Duodenal mucosa (tissue), 2 donors: ENCODE measurements at regions not wholly inside any gene's neighbourhood (a gene's known extent, or its start where the extent isn't known, plus 50 kb on each side); places are given as distances from the start of the nearest gene placed in this dataset.

Source experiments
- H3K27ac ChIP-seq: one replicate; pipeline ENCODE4 v1.7.0; 2013; ENCODE audit warnings: low read depth, low read length
- H3K27me3 ChIP-seq, 2 donors: one replicate each; pipeline ENCODE4 v1.7.0; 2013; ENCODE audit warnings: low read length in 2 of 2, control low read depth in 1 of 2; ENCODE audit not compliant: insufficient read depth in 2 of 2, control insufficient read depth in 1 of 2
- H3K36me3 ChIP-seq, 2 donors: one replicate each; pipeline ENCODE4 v1.7.0; 2013; ENCODE audit warnings: low read length in 2 of 2, control low read depth in 1 of 2; ENCODE audit not compliant: insufficient read depth in 2 of 2, control insufficient read depth in 1 of 2
- H3K4me1 ChIP-seq, 2 donors: one replicate each; pipeline ENCODE4 v1.7.0; 2013; ENCODE audit warnings: low read length in 2 of 2, control low read depth in 1 of 2; ENCODE audit not compliant: insufficient read depth in 2 of 2, control insufficient read depth in 1 of 2
- H3K4me3 ChIP-seq, 2 donors: one replicate each; pipeline ENCODE4 v1.7.0; 2013; ENCODE audit warnings: low read length in 2 of 2, low read depth in 1 of 2
- H3K9ac ChIP-seq, 2 donors: one replicate each; pipeline ENCODE4 v1.7.0; 2013; ENCODE audit warnings: low read length in 2 of 2, low read depth in 1 of 2
- H3K9me3 ChIP-seq, 2 donors: one replicate each; pipeline ENCODE4 v1.7.0; 2013; ENCODE audit warnings: low read length in 2 of 2, control low read depth in 1 of 2; ENCODE audit not compliant: control insufficient read depth in 1 of 2

DNA sequence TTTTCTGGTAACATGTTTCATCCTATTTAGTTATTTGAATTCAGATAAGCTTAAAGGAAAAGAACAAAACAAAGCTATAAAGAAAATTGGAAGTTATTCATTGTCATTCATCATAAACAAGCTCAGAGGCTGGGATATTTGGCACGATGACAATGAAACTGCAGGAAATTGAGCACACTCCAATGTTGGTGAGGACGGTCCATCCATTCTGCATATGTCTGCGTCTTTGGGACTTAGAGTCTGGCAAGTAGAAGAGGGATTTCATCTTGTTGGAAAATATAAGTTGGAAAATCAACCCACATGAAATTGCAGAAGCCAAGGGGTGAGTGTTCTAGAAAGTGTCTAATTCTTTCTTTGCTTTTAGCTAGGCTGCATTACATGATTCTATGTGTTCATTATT, 78.4 kb downstream of the HDGFL1 start:
- no peak overlapping the region for H3K9ac ChIP-seq
- H3K4me3 ChIP-seq, result no peak overlapping the region
- H3K27me3 ChIP-seq, result no peaks in the 10 kb centered on the region
- H3K36me3 ChIP-seq, result no peaks in the 10 kb centered on the region
- no peaks in the 10 kb centered on the region for H3K9me3 ChIP-seq
- no peak overlapping the region for H3K27ac ChIP-seq
- H3K4me1 ChIP-seq, result no peaks in the 10 kb centered on the region

DNA sequence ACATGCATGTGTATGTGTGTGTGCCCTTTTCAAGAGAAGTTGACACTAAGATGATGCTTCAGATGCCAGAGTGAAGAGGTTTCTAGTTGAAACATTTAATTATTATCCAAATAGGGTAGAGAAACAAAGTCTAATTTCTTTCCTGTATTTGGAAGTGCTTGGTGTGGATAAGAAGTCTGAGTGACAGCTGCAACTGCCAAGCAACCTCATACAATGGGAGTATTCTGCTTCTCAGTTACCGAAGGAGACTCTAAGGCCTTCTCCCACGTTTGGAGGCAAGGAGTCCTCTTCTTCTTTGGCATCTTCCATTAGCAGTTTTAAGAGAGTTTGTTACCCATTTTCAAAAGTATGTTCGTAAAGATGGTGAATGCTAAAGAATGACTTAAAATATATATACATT, 82.4 kb downstream of the HDGFL1 start:
- Histone ChIP-seq H3K9ac (no peak overlapping the region), H3K27me3 (no peaks in the 10 kb centered on the region), H3K36me3 (no peaks in the 10 kb centered on the region), H3K27ac (no peak overlapping the region), H3K9me3 (no peaks in the 10 kb centered on the region), H3K4me3 (no peak overlapping the region), H3K4me1 (peaks cover 0 to 3% of the 10 kb centered on the region in 2 donors)

GRCh38 chr6:22653980-22654610, 84.7 kb downstream of the HDGFL1 start:
- no peak overlapping the region for H3K4me3 ChIP-seq

GRCh38 chr6:22656706-22657351, 87.5 kb downstream of the HDGFL1 start:
- no peak overlapping the region for H3K9ac ChIP-seq
- H3K4me1 ChIP-seq, result peaks cover 12 to 17% of the 10 kb centered on the region in 2 donors
- H3K27me3 ChIP-seq, result no peaks in the 10 kb centered on the region
- H3K9me3 ChIP-seq, result no peaks in the 10 kb centered on the region
- no peak overlapping the region for H3K4me3 ChIP-seq
- no peaks in the 10 kb centered on the region for H3K36me3 ChIP-seq
- no peak overlapping the region for H3K27ac ChIP-seq

More at GRCh38 chr6:22653980-22654610, 84.7 kb downstream of the HDGFL1 start:
- Histone ChIP-seq H3K9me3 (no peaks in the 10 kb centered on the region), H3K27ac (no peak overlapping the region), H3K36me3 (no peaks in the 10 kb centered on the region), H3K27me3 (no peaks in the 10 kb centered on the region), H3K9ac (no peak overlapping the region), H3K4me1 (peaks cover 12 to 17% of the 10 kb centered on the region in 2 donors)

DNA sequence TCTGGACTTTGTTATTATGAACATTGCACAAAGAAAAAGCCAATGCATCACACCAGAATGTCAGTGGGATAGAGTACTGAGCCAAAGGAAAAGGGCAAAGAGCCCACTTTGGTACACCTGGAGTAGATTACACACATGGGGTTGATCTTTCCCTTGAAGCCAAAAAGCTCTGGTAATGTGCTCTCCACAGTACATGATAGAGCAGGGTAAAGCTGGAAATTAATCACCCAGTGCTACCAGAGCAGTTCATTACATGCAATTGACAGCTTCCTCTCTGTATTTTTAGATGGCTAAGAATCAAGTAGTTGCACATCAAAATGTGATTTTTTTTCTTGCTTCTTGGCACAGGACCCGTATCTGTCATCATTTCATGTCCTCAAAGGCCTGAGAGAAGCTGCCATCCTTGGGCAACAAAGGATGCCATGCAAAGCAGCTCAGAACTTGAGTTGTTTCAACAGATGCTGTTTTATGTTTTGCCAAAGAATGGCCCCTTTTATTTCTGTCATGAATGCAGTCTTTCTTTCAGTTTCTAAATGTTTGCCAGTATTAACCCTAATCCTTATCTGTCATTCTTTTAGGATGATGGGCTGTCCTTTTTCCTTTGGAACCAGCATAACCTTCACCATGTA, 88.1 kb downstream of the HDGFL1 start:
- H3K27me3 ChIP-seq, result no peaks in the 10 kb centered on the region
- peaks cover 12 to 17% of the 10 kb centered on the region in 2 donors for H3K4me1 ChIP-seq
- no peak overlapping the region for H3K4me3 ChIP-seq
- no peak overlapping the region for H3K9ac ChIP-seq
- H3K36me3 ChIP-seq, result no peaks in the 10 kb centered on the region
- no peaks in the 10 kb centered on the region for H3K9me3 ChIP-seq
- H3K27ac ChIP-seq, result no peak overlapping the region

- Histone ChIP-seq H3K4me3 (no peak overlapping the region), H3K27me3 (no peaks in the 10 kb centered on the region), H3K36me3 (no peaks in the 10 kb centered on the region), H3K27ac (no peak overlapping the region), H3K9ac (no peak overlapping the region), H3K4me1 (peaks cover 12 to 17% of the 10 kb centered on the region in 2 donors), H3K9me3 (no peaks in the 10 kb centered on the region)
These were observed 88.8 kb downstream of the HDGFL1 start for GRCh38 chr6:22658183-22658582.

- Histone ChIP-seq H3K9me3 (no peaks in the 10 kb centered on the region), H3K9ac (no peak overlapping the region), H3K4me1 (peaks cover 12 to 17% of the 10 kb centered on the region in 2 donors), H3K4me3 (no peak overlapping the region), H3K27ac (no peak overlapping the region), H3K27me3 (no peaks in the 10 kb centered on the region), H3K36me3 (no peaks in the 10 kb centered on the region)
These were observed 89.6 kb downstream of the HDGFL1 start for GRCh38 chr6:22658934-22659333.

DNA sequence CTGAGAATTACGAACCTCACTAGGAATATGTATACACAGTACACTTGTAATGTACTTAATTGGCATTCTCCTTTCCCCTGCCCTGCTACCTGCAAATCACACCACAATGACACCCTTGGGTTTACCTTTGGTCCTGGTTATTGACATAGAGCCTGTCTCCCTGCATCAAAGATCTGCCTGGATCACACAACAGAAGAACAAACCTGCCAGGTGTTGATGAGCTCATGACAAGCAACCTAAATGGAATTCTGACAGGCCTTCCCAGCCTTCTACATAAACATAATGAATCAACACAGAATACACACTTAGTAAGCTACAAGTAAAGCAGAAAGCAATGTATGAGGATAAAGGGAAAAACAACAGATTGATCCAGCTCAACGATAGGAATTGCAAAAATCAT, 95.6 kb downstream of the HDGFL1 start:
- no peaks in the 10 kb centered on the region for H3K27me3 ChIP-seq
- no peaks in the 10 kb centered on the region for H3K9me3 ChIP-seq

GRCh38 chr6:22666021-22666420, 96.7 kb downstream of the HDGFL1 start:
- Histone ChIP-seq H3K4me3 (no peak overlapping the region), H3K36me3 (no peaks in the 10 kb centered on the region), H3K27ac (no peak overlapping the region), H3K9me3 (no peaks in the 10 kb centered on the region), H3K9ac (no peak overlapping the region), H3K27me3 (no peaks in the 10 kb centered on the region), H3K4me1 (no peaks in the 10 kb centered on the region)

More for the DNA sequence above, 95.6 kb downstream of the HDGFL1 start:
- no peak overlapping the region for H3K9ac ChIP-seq
- H3K4me1 ChIP-seq, result no peaks in the 10 kb centered on the region
- no peaks in the 10 kb centered on the region for H3K36me3 ChIP-seq
- H3K4me3 ChIP-seq, result no peak overlapping the region
- H3K27ac ChIP-seq, result no peak overlapping the region

GRCh38 chr6:22666586-22666985, 97.2 kb downstream of the HDGFL1 start:
- Histone ChIP-seq H3K9me3 (no peaks in the 10 kb centered on the region), H3K4me3 (no peak overlapping the region), H3K4me1 (no peaks in the 10 kb centered on the region), H3K9ac (no peak overlapping the region), H3K36me3 (no peaks in the 10 kb centered on the region), H3K27ac (no peak overlapping the region), H3K27me3 (no peaks in the 10 kb centered on the region)
